Endothelial cell of umbilical vein (primary cell): ENCODE measurements at regions not wholly inside any gene's neighbourhood (a gene's known extent, or its start where the extent isn't known, plus 50 kb on each side); places are given as distances from the start of the nearest gene placed in this dataset.

Experiments used
- BruUV-seq: library from RNA; stranded (reverse); fragments of 400-500 nt; replicated peaks from 2 replicates; lab custom pipeline; 2021; lab: Mats Ljungman, UMichigan
- CTCF ChIA-PET: fragments of 300-600, 350-600 bp; sonication (Branson Sonifier 250); formaldehyde crosslinking; loops from one replicate; lab custom pipeline; 2021; ENCODE audit warnings: antibody characterized with exemption, inconsistent platforms; lab: Charles Lee
- POLR2A ChIA-PET: fragments of 300-600, 350-600 bp; sonication (Branson Sonifier 250); formaldehyde crosslinking; loops from one replicate; lab custom pipeline; 2021; ENCODE audit warnings: antibody characterized with exemption, inconsistent platforms; lab: Charles Lee
- DNase-seq: peaks from one replicate; pipeline ENCODE4 v3.0.0-alpha.2; 2011; ENCODE audit warnings: low read depth, low spot score
- FAIRE-seq: peaks from 2 replicates; lab custom pipeline; 2011; peaks lifted over from hg19 to GRCh38; lab: Jason Lieb, UNC
- H2AFZ ChIP-seq: 2 replicates; pipeline ENCODE4 v1.6.0; 2012; ENCODE audit warnings: low read depth, low read length, control low read depth, inconsistent platforms
- H3K27ac ChIP-seq: 2 replicates; pipeline ENCODE4 v1.5.1; 2011; ENCODE audit warnings: low read depth, mild to moderate bottlenecking, control low read depth, low read length, moderate library complexity; ENCODE audit not compliant: insufficient read depth
- H3K27me3 ChIP-seq, 2 experiments: 2 replicates each; pipeline versions ENCODE4 v1.6.0 to v1.6.1; 2011; ENCODE audit warnings: low read length in 2 of 2, mixed read lengths in 1 of 2; ENCODE audit not compliant: control insufficient read depth in 2 of 2, insufficient read depth in 2 of 2
- H3K36me3 ChIP-seq, 2 experiments: 2 replicates in 1 of 2; 3 replicates in 1 of 2; pipeline ENCODE4 v1.5.1; 2011; ENCODE audit warnings: low read length in 2 of 2, mild to moderate bottlenecking in 1 of 2, moderate library complexity in 1 of 2; ENCODE audit not compliant: control insufficient read depth in 2 of 2, insufficient read depth in 2 of 2; ENCODE audit errors: extremely low read depth in 1 of 2
- H3K4me1 ChIP-seq: 3 replicates; pipeline ENCODE4 v1.5.1; 2011; ENCODE audit warnings: mild to moderate bottlenecking, low read length; ENCODE audit not compliant: control insufficient read depth, insufficient read depth; ENCODE audit errors: extremely low read depth
- H3K4me2 ChIP-seq: 2 replicates; pipeline ENCODE4 v1.6.1; 2011; ENCODE audit warnings: low read length, control low read depth, mixed read lengths; ENCODE audit not compliant: insufficient read depth
- H3K4me3 ChIP-seq, 3 experiments: fragments of 200-600 bp in 1 of 3; sonication (generic), shearing (Covaris generic) in 1 of 3; replicated peaks in 1 of 3; 2 replicates each; pipeline ENCODE4 v1.5.1; 2011 to 2016; ENCODE audit warnings: control low read depth in 3 of 3, low read length in 3 of 3, mild to moderate bottlenecking in 2 of 3, inconsistent platforms in 1 of 3, low read depth in 1 of 3, moderate library complexity in 1 of 3; ENCODE audit not compliant: insufficient read depth in 1 of 3
- H3K79me2 ChIP-seq: 2 replicates; pipeline ENCODE4 v1.6.0; 2012; ENCODE audit warnings: low read length, inconsistent platforms; ENCODE audit not compliant: control insufficient read depth, insufficient read depth
- H3K9ac ChIP-seq: replicated peaks from 2 replicates; pipeline ENCODE3; 2011; ENCODE audit warnings: low read length, control low read depth; ENCODE audit not compliant: insufficient read depth; ENCODE audit errors: extremely low read depth
- H3K9me1 ChIP-seq: replicated peaks from 3 replicates; pipeline ENCODE4 v1.6.0; 2011; ENCODE audit warnings: mild to moderate bottlenecking, low read length; ENCODE audit not compliant: control insufficient read depth, insufficient read depth; ENCODE audit errors: extremely low read depth
- H3K9me3 ChIP-seq: replicated peaks from 2 replicates; pipeline ENCODE4 v1.5.1; 2012; ENCODE audit warnings: low read length, inconsistent platforms; ENCODE audit not compliant: control insufficient read depth, insufficient read depth
- H4K20me1 ChIP-seq: replicated peaks from 2 replicates; pipeline ENCODE3; 2011; ENCODE audit warnings: mild to moderate bottlenecking, low read length; ENCODE audit not compliant: control insufficient read depth, insufficient read depth; ENCODE audit errors: extremely low read depth
- EZH2 ChIP-seq: IDR thresholded peaks from 2 replicates; pipeline ENCODE4 v1.6.1; 2012; ENCODE audit warnings: borderline replicate concordance, low read depth, mild to moderate bottlenecking, moderate library complexity, low read length, inconsistent platforms; ENCODE audit not compliant: severe bottlenecking
- FOS ChIP-seq: IDR thresholded peaks from 2 replicates; pipeline ENCODE4 v1.6.1; 2011; ENCODE audit warnings: mild to moderate bottlenecking, low read length, moderate library complexity, borderline replicate concordance; ENCODE audit not compliant: insufficient read depth
- GATA2 ChIP-seq: IDR thresholded peaks from 2 replicates; pipeline ENCODE4 v1.7.0; 2011; ENCODE audit warnings: low read depth, mild to moderate bottlenecking, moderate library complexity, mixed read lengths, low read length; ENCODE audit not compliant: insufficient read length, insufficient read depth
- JUN ChIP-seq: IDR thresholded peaks from 2 replicates; pipeline ENCODE4 v1.6.1; 2011; ENCODE audit warnings: borderline replicate concordance, low read depth; ENCODE audit not compliant: insufficient read length, insufficient read depth
- MYC ChIP-seq: IDR thresholded peaks from one replicate; pipeline ENCODE4 v1.6.1; 2011; ENCODE audit warnings: mild to moderate bottlenecking, low read depth, low read length
- POLR2A ChIP-seq: IDR thresholded peaks from 2 replicates; pipeline ENCODE4 v1.6.1; 2012; ENCODE audit warnings: low read depth, mild to moderate bottlenecking, control low read depth, low read length
- POLR2AphosphoS5 ChIP-seq: IDR thresholded peaks from 2 replicates; pipeline ENCODE4 v1.6.1; 2012; ENCODE audit warnings: low read depth, mild to moderate bottlenecking, control low read depth, low read length, moderate library complexity; ENCODE audit not compliant: insufficient read depth
- dilution Hi-C: fragments of 300-500 bp; cut with MboI; formaldehyde crosslinking; loops from one replicate; pipeline ENCODE4 v1.15.0; 2019; ENCODE audit warnings: low sequenced_read_pairs; ENCODE audit not compliant: extremely low pct_ligation_motif_present
- intact Hi-C: fragments of 100-400 bp; cut with micrococcal nuclease; formaldehyde crosslinking; loops from one replicate; pipeline ENCODE4 v1.10.0; 2022
- TF ChIP-seq, protein P1 (sequence below), 2 donors: IDR thresholded peaks; 1 replicate in 1 of 2; 2 replicates in 1 of 2; pipeline ENCODE4 v1.5.1; 2011; ENCODE audit warnings: low read length in 2 of 2, mild to moderate bottlenecking in 2 of 2, moderate library complexity in 2 of 2, control low read depth in 1 of 2, inconsistent platforms in 1 of 2, low read depth in 1 of 2; ENCODE audit not compliant: insufficient read depth in 1 of 2; ENCODE audit errors: extremely low read depth in 1 of 2
- TF ChIP-seq, protein P2 (sequence below): IDR thresholded peaks from 2 replicates; pipeline ENCODE4 v1.6.1; 2011; ENCODE audit not compliant: insufficient read depth, insufficient read length

DNA sequence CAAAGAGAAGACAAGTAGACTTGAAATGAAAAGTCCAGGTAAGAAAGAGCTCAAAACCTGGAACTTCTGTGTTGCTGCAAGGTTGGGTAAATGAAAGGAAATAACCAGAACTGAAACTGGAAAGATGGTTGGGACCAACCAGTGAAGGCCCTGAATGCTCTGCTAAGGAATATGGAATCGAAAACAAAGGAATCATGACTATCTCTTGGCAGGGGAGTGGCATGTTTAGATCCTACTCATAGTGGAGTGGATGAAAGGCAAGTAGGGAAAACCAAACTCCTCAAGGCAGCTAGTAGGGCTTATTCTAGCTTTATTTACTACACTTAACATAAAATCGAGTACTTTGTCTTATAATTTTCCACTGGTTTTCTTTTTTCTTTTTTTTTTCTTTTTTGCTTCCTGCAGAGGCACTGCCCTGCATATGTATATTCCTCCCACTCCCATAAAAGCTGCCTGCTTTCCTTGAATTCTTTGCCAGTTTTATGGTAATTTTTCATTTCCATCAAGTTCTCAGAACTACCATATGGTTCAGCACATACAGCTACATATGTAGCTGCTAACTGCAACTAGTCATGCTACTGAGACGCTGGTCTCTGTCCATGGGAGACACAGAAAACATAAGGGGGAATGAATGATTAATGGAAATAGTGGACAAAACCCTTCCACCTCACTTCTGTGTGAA is 247.1 kb upstream of the TMTC1 start:
- no peak for DNase-seq
- ChIA-PET CTCF (interaction anchor here (1.0 kb wide), 1 partner anchor 17 kb away, joined by 5 read pairs; no protein-coding TSS in a partner anchor), POLR2A (no interaction called here)
- H3K36me3 ChIP-seq = no peaks in the 10 kb centered on the region
- TF ChIP-seq, protein P1, sequence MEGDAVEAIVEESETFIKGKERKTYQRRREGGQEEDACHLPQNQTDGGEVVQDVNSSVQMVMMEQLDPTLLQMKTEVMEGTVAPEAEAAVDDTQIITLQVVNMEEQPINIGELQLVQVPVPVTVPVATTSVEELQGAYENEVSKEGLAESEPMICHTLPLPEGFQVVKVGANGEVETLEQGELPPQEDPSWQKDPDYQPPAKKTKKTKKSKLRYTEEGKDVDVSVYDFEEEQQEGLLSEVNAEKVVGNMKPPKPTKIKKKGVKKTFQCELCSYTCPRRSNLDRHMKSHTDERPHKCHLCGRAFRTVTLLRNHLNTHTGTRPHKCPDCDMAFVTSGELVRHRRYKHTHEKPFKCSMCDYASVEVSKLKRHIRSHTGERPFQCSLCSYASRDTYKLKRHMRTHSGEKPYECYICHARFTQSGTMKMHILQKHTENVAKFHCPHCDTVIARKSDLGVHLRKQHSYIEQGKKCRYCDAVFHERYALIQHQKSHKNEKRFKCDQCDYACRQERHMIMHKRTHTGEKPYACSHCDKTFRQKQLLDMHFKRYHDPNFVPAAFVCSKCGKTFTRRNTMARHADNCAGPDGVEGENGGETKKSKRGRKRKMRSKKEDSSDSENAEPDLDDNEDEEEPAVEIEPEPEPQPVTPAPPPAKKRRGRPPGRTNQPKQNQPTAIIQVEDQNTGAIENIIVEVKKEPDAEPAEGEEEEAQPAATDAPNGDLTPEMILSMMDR (IDR thresholded peaks at IDR 0.05; ENCODE audit: extremely low read depth in 1 of 2, insufficient read depth in 1 of 2, low read depth in 1 of 2, low read length in 2 of 2) = no peak
- no peak for TF ChIP-seq POLR2AphosphoS5
- TF ChIP-seq EZH2 = no peak
- TF ChIP-seq, protein P2, sequence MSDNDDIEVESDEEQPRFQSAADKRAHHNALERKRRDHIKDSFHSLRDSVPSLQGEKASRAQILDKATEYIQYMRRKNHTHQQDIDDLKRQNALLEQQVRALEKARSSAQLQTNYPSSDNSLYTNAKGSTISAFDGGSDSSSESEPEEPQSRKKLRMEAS = no peak
- TF ChIP-seq MYC = no peak
- no peak for TF ChIP-seq GATA2
- TF ChIP-seq POLR2A = no peak
- no peak for TF ChIP-seq FOS
- no peak for TF ChIP-seq JUN
- dilution Hi-C loops = no loop called here
- H3K9ac ChIP-seq = no peak overlapping the region
- peaks cover 20% of the 10 kb centered on the region for H3K4me1 ChIP-seq
- intact Hi-C loops = no loop called here
- no peak overlapping the region for H3K4me3 ChIP-seq
- no peak for FAIRE-seq
- H3K4me2 ChIP-seq = no peak overlapping the region
- H3K9me3 ChIP-seq = no peaks in the 10 kb centered on the region
- no peaks in the 10 kb centered on the region for H4K20me1 ChIP-seq
- BruUV-seq = no TSS peak
- no peak overlapping the region for H2AFZ ChIP-seq
- H3K79me2 ChIP-seq = no peaks in the 10 kb centered on the region
- H3K27ac ChIP-seq = no peak overlapping the region
- H3K9me1 ChIP-seq = no peaks in the 10 kb centered on the region
- no peaks in the 10 kb centered on the region for H3K27me3 ChIP-seq
